Testis (tissue), 2 donors: ENCODE measurements at regions not wholly inside any gene's neighbourhood (a gene's known extent, or its start where the extent isn't known, plus 50 kb on each side); places are given as distances from the start of the nearest gene placed in this dataset.

ENCODE experiments used
- DNase-seq: peaks from one replicate; pipeline ENCODE4 v3.0.0-alpha.2; 2019
- H3K27ac ChIP-seq, 2 donors: fragments of 200-600 bp; sonication (generic); one replicate each; pipeline ENCODE4 v1.5.1; 2019
- H3K27me3 ChIP-seq: fragments of 200-600 bp; sonication (generic); one replicate; pipeline ENCODE4 v1.5.1; 2019
- H3K36me3 ChIP-seq: fragments of 200-600 bp; sonication (generic); one replicate; pipeline ENCODE4 v1.5.1; 2017; ENCODE audit warnings: low read depth; ENCODE audit errors: missing control alignments
- H3K4me1 ChIP-seq: fragments of 200-600 bp; sonication (generic); one replicate; pipeline ENCODE4 v1.5.1; 2019
- H3K4me3 ChIP-seq, 2 donors: fragments of 200-600 bp; sonication (generic); one replicate each; pipeline ENCODE4 v1.5.1; 2017 to 2019
- H3K9me3 ChIP-seq: fragments of 200-600 bp; sonication (generic); one replicate; pipeline ENCODE4 v1.5.1; 2017
- POLR2A ChIP-seq: fragments of 450-650 bp; IDR thresholded peaks from one replicate; pipeline ENCODE4 v1.6.1; 2017; ENCODE audit warnings: antibody characterized with exemption, mild to moderate bottlenecking, moderate library complexity
- WGBS, 2 donors: methylation state at CpG; one replicate each; pipeline ENCODE4 v1.1.5; 2018; 5-methylcytosine and 5-hydroxymethylcytosine counted together
- intact Hi-C: fragments of 100-400 bp; cut with DNase I; formaldehyde crosslinking; loops from one replicate; pipeline ENCODE4 v1.15.1; 2023; ENCODE audit warnings: low total_unique reads
- TF ChIP-seq, protein P1 (sequence below), 3 experiments: fragments of 450-650 bp in 2 of 3; fragments of 200-600 bp in 1 of 3; sonication (generic) in 1 of 3; IDR thresholded peaks; one replicate each; pipeline ENCODE4 v1.5.1; 2016 to 2019; ENCODE audit warnings: antibody characterized with exemption in 3 of 3, mild to moderate bottlenecking in 2 of 3, moderate library complexity in 1 of 3

DNA sequence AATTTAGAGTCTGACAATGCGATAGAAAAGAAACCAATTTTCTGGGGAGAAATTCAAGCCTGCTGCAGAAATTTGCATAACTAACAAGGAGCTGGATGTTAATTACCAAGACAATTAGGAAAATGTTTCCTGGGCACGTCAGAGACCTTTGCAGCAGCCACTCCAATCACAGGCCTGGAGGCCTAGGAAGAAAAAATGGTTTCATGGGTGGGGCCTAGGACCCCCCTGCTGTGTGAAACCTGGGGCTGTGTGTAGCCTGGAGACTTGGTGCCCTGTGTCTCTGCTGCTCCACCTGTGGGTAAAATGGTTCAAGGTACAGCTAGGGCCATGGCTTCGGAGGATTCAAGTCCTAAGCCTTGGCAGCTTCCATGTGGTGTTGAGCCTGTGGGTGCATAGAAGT, 837.9 kb downstream of the OTOL1 start:
- TF ChIP-seq, protein P1, sequence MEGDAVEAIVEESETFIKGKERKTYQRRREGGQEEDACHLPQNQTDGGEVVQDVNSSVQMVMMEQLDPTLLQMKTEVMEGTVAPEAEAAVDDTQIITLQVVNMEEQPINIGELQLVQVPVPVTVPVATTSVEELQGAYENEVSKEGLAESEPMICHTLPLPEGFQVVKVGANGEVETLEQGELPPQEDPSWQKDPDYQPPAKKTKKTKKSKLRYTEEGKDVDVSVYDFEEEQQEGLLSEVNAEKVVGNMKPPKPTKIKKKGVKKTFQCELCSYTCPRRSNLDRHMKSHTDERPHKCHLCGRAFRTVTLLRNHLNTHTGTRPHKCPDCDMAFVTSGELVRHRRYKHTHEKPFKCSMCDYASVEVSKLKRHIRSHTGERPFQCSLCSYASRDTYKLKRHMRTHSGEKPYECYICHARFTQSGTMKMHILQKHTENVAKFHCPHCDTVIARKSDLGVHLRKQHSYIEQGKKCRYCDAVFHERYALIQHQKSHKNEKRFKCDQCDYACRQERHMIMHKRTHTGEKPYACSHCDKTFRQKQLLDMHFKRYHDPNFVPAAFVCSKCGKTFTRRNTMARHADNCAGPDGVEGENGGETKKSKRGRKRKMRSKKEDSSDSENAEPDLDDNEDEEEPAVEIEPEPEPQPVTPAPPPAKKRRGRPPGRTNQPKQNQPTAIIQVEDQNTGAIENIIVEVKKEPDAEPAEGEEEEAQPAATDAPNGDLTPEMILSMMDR (IDR thresholded peaks at IDR 0.05) = no peak
- TF ChIP-seq POLR2A = no peak
- no peaks in the 10 kb centered on the region for H3K4me1 ChIP-seq
- no peaks in the 10 kb centered on the region for H3K27me3 ChIP-seq
- no peaks in the 10 kb centered on the region for H3K9me3 ChIP-seq
- H3K27ac ChIP-seq = no peak overlapping the region
- H3K36me3 ChIP-seq = no peaks in the 10 kb centered on the region
- DNase-seq = no peak
- 75 to 82% methylated on average over 2 to 3 of the region's 3 CpGs for WGBS, 2 donors
- H3K4me3 ChIP-seq = no peak overlapping the region
- intact Hi-C loops = no loop called here

DNA sequence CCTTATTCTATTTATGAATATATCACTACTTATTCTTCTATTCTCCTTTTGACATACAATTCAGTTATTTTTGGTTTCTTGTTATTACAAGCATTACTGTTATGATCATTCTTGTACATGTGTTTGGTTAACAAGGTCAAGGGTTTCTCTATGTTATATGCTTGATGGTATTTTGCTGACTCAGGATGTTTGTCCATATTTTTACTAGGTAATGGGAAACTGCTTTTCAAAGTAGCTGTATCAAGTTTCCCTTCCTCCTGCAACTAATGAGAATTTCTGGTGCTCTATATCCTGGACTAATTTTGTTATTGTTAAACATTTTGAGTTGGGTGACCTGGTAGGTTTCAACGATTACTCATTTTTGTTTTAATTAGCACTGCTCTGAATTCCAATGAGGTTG, 841.0 kb downstream of the OTOL1 start:
- WGBS, 2 donors = 58 to 65% methylated on average over 1 of the region's 1 CpG
- no peak for DNase-seq
- no peaks in the 10 kb centered on the region for H3K9me3 ChIP-seq
- no peaks in the 10 kb centered on the region for H3K36me3 ChIP-seq
- no peaks in the 10 kb centered on the region for H3K4me1 ChIP-seq
- H3K4me3 ChIP-seq = no peak overlapping the region
- intact Hi-C loops = no loop called here
- no peak for TF ChIP-seq POLR2A
- TF ChIP-seq, protein P1 (IDR thresholded peaks at IDR 0.05) = no peak
- no peaks in the 10 kb centered on the region for H3K27me3 ChIP-seq
- H3K27ac ChIP-seq = no peak overlapping the region

DNA sequence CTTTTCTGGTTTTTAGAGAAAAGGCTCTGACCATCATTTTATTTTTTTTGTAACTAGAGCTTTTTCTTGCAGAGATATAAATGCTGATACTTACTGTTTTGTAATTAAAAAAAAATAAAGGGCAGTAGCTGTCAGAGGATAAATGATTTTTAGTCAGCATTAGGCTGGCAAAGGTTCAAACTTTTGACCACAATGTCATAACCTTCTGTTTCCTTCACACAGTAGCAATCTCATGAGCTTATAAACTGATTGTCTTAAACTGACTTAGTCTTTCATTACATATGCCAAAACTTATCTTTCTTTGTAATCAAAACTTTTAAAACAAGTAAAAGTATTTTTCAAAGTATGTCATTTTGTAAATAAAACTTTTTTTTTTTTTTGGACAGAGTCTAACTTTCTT, 841.9 kb downstream of the OTOL1 start:
- TF ChIP-seq, protein P1 (IDR thresholded peaks at IDR 0.05) = no peak
- no peak for TF ChIP-seq POLR2A
- no peak for DNase-seq
- no peak overlapping the region for H3K4me3 ChIP-seq
- H3K36me3 ChIP-seq = no peaks in the 10 kb centered on the region
- H3K9me3 ChIP-seq = no peaks in the 10 kb centered on the region
- no peaks in the 10 kb centered on the region for H3K27me3 ChIP-seq
- H3K4me1 ChIP-seq = no peaks in the 10 kb centered on the region
- intact Hi-C loops = no loop called here
- no peak overlapping the region for H3K27ac ChIP-seq

DNA sequence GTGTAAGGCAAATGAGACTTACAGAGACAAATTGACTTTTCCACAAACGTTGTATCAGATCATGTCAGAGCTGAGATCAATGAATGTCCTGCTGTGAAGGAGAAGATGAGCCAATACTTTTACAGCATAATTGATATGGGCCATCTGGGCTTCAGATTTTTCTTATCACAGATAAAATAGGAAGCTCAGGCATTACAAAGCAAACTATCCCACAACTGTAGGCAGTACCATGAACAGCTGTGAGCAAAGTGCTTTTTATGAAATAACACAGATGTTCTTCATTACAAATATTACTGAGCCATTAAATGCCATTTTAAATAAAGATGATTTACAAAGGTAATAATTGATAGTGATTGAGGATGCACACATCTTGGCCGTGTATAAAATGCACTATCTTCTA, 852.3 kb downstream of the OTOL1 start:
- Histone ChIP-seq H3K9me3 (no peaks in the 10 kb centered on the region), H3K36me3 (no peaks in the 10 kb centered on the region), H3K4me1 (no peaks in the 10 kb centered on the region), H3K4me3 (no peak overlapping the region), H3K27me3 (no peaks in the 10 kb centered on the region), H3K27ac (no peak overlapping the region)
- intact Hi-C loops = no loop called here
- TF ChIP-seq, protein P1 (IDR thresholded peaks at IDR 0.05) = no peak
- no peak for TF ChIP-seq POLR2A
- 38 to 39% methylated on average over 2 of the region's 2 CpGs for WGBS, 2 donors
- no peak for DNase-seq

DNA sequence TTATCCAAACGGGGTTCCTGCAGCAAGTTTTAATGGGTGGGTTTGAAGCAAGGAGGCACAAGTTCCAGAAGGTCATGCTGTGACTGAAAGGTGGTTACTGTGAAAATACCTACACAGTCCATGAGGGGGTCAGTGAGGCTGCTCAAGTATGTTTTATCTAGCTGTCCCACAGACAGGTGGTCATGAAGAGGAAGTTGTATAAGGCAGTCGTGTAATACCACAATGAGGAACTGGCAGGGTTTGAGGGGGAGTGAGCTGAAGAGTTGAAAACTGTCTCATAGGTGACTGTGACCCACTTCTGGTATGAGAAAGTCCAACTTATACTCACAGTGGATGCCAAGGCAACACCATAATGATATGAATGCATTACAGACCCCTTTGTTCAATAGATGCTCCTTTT, 856.8 kb downstream of the OTOL1 start:
- DNase-seq = no peak
- no peak for TF ChIP-seq POLR2A
- TF ChIP-seq, protein P1 (IDR thresholded peaks at IDR 0.05) = no peak
- H3K9me3 ChIP-seq = no peaks in the 10 kb centered on the region
- 51 to 73% methylated on average over 2 of the region's 2 CpGs for WGBS, 2 donors
- intact Hi-C loops = no loop called here
- no peaks in the 10 kb centered on the region for H3K4me1 ChIP-seq
- no peaks in the 10 kb centered on the region for H3K36me3 ChIP-seq
- no peak overlapping the region for H3K27ac ChIP-seq
- H3K27me3 ChIP-seq = no peaks in the 10 kb centered on the region
- H3K4me3 ChIP-seq = no peak overlapping the region
